ENCODE measurements at regions not wholly inside any gene's neighbourhood (a gene's known extent, or its start where the extent isn't known, plus 50 kb on each side); places are given as distances from the start of the nearest gene placed in this dataset.

- TF ChIP-seq CTCF (IDR thresholded peaks at IDR 0.05): no peak
- TF ChIP-seq POLR2A (IDR thresholded peaks at IDR 0.05): no peak
Measured at GRCh38 chr3:187987187-187987586, 166.8 kb upstream of the LPP start.

All from Peyer's patch (tissue), 4 donors.